Amniotic epithelial cell (primary cell): ENCODE measurements at regions not wholly inside any gene's neighbourhood (a gene's known extent, or its start where the extent isn't known, plus 50 kb on each side); places are given as distances from the start of the nearest gene placed in this dataset.
"Not testable (repeated sequence)": the region's sequence is repeated elsewhere in the genome, so short reads cannot be mapped to it uniquely, and the experiment has no call there.

Experiments
- DNase-seq: peaks from one replicate; pipeline ENCODE4 v3.0.0-alpha.2; 2010; ENCODE audit warnings: low read depth

GRCh38 chr16:8110572-8111514 is 479.5 kb downstream of the TMEM114 start:
- no peak for DNase-seq

GRCh38 chr16:8109510-8110369 is 480.6 kb downstream of the TMEM114 start:
- DNase-seq = no peak

- DNase-seq = no peak
Observed at GRCh38 chr16:8108991-8109509, 481.3 kb downstream of the TMEM114 start.

GRCh38 chr16:8107296-8107695 is 483.0 kb downstream of the TMEM114 start:
- no peak for DNase-seq

- DNase-seq = no peak
Observed at GRCh38 chr16:8103649-8104289, 486.5 kb downstream of the TMEM114 start.

- no peak for DNase-seq
Observed at GRCh38 chr16:8099586-8099985, 490.7 kb downstream of the TMEM114 start.

GRCh38 chr16:8098947-8099512 is 491.3 kb downstream of the TMEM114 start:
- DNase-seq = no peak

- no peak for DNase-seq
Observed at GRCh38 chr16:8096211-8096610, 494.1 kb downstream of the TMEM114 start.

- no peak for DNase-seq
Observed at GRCh38 chr16:8094696-8095095, 495.6 kb downstream of the TMEM114 start.

- no peak for DNase-seq
Observed at GRCh38 chr16:8088820-8089338, 501.4 kb downstream of the TMEM114 start.

GRCh38 chr16:8087597-8088289 is 502.6 kb downstream of the TMEM114 start:
- no peak for DNase-seq

GRCh38 chr16:8087146-8087545 is 503.2 kb downstream of the TMEM114 start:
- no peak for DNase-seq

- DNase-seq = no peak
Observed at GRCh38 chr16:8084882-8085281, 505.4 kb downstream of the TMEM114 start.

- DNase-seq = no peak
Observed at GRCh38 chr16:8084302-8084701, 506.0 kb downstream of the TMEM114 start.

GRCh38 chr16:8083560-8083959 is 506.8 kb downstream of the TMEM114 start:
- DNase-seq = no peak

GRCh38 chr16:8080817-8081216 is 509.5 kb downstream of the TMEM114 start:
- DNase-seq = no peak

- DNase-seq = no peak
Observed at GRCh38 chr16:8075271-8075670, 515.0 kb downstream of the TMEM114 start.

- DNase-seq = no peak
Observed at GRCh38 chr16:8070506-8070905, 519.8 kb downstream of the TMEM114 start.

GRCh38 chr16:8068225-8068624 is 522.1 kb downstream of the TMEM114 start:
- not testable (repeated sequence) for DNase-seq

- no peak for DNase-seq
Observed at GRCh38 chr16:8063159-8063558, 527.2 kb downstream of the TMEM114 start.

GRCh38 chr16:8062677-8063076 is 527.6 kb downstream of the TMEM114 start:
- no peak for DNase-seq
